Left renal cortex interstitium (tissue), 4 donors: ENCODE measurements at regions not wholly inside any gene's neighbourhood (a gene's known extent, or its start where the extent isn't known, plus 50 kb on each side); places are given as distances from the start of the nearest gene placed in this dataset.

Experiments
- DNase-seq, 4 donors: peaks; one replicate each; pipeline ENCODE4 v3.0.0-alpha.2; 2013; ENCODE audit warnings: low read depth in 4 of 4, low spot score in 2 of 4, missing footprints in 1 of 4

GRCh38 chr20:57767441-57767840 lies 57.6 kb upstream of the PMEPA1 start:
- no peak for DNase-seq

DNA sequence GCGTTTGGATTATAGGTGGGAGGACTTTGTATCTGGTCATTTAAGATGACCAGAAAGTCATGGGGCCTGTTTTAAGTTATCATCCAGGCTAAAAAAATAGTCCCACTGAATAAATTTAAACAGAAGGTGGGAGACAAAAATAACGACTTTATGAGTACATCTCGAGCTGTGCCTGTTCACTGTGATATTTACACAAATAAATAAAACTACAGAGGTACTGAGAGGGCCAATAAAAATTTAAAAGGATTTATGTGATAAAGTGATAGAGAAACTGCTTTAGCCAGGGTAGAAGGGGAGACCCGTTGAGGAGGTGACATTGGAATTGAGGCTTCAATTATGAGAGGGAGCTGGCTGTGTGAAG lies 53.4 kb upstream of the PMEPA1 start:
- DNase-seq = no peak

DNA sequence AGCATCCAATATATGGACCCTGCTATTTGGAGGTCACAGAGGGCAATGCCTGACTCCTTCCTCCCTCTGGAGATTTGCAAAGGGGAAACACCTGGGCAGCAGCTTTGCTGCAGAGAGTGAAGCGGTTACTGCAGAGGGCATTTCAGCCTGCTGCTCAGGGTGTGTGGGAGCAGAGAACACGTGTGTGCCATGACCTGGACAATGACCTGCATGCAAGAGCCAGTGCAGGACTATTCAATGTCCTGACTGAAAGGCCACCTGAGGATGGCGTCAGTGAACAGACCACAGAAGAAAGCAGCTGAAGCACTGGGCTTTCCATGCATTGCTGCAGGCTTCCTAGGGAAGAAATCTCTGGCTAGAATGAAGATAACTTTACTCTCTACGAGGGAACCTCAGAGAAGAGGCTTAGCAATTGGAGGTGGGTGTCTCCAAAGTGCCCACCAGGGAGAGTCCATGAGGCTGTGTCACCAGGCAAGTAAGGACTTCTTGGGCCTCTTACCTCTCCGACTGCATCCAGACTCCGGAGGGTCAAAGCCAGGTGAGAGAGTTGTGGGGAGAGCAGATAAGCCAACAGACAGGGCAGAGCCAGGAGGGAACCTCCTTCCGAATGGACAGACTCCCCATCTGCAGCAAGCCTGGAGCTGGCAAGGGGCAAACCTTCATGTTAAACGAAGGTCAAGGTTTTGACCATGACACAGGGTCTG lies 52.9 kb upstream of the PMEPA1 start:
- no peak for DNase-seq

DNA sequence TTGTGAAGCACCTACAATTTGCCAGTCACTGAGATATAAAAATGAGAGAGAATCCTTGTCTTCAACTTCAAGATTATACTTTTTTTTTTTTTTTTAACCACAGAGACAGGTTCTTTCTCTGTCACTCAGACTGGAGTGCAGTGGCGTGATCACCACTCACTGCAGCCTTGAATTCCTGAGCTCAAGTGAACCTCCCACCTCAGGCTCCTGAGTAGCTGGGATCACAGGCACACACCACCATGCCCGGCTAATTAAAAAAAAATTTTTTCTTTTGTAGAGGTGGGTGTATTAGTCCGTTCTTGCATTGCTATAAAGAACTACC lies 51.6 kb upstream of the PMEPA1 start:
- no peak for DNase-seq

- no peak for DNase-seq
Observed at GRCh38 chr20:57760698-57761412, 51.0 kb upstream of the PMEPA1 start.

DNA sequence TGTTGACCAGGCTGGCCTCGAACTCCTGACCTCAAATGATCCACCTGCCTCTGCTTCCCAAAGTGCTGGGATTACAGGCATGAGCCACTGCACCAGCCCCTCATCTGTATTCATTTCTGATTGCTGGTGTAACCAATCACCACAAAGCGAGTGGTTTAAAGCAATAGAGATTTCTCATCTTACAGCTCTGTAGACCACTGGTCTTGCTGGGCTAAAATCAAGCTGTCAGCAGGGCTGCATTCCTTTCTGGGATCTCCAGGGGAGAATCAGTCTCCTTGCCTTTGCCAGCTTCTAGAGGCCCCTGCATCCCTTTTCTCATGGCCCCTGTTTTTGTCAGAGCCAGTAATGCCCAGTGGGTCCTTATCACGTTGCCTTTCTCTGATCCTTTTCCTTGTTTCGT lies 49.9 kb upstream of the PMEPA1 start:
- no peak for DNase-seq
